Tongue (tissue), 1 donor: ENCODE measurements at regions not wholly inside any gene's neighbourhood (a gene's known extent, or its start where the extent isn't known, plus 50 kb on each side); places are given as distances from the start of the nearest gene placed in this dataset.

ENCODE experiments used
- DNase-seq: peaks from one replicate; pipeline ENCODE4 v3.0.0-alpha.2; 2015

- DNase-seq: no peak
Measured at GRCh38 chr2:5751873-5752482, 59.8 kb downstream of the SOX11 start.

- no peak for DNase-seq
Measured at GRCh38 chr2:5756272-5756671, 64.1 kb downstream of the SOX11 start.

- no peak for DNase-seq
Measured at GRCh38 chr2:5758346-5758745, 66.2 kb downstream of the SOX11 start.

- no peak for DNase-seq
Measured at GRCh38 chr2:5759949-5760348, 67.8 kb downstream of the SOX11 start.

GRCh38 chr2:5763531-5763930 is 71.3 kb downstream of the SOX11 start:
- DNase-seq: no peak

- DNase-seq: no peak
Measured at GRCh38 chr2:5764041-5764440, 71.9 kb downstream of the SOX11 start.

GRCh38 chr2:5766056-5766455 is 73.9 kb downstream of the SOX11 start:
- DNase-seq: peak; percentile 47

- DNase-seq: no peak
Measured at GRCh38 chr2:5766561-5766960, 74.4 kb downstream of the SOX11 start.

GRCh38 chr2:5777131-5777535 is 84.9 kb downstream of the SOX11 start:
- peak; percentile 65 for DNase-seq

GRCh38 chr2:5781679-5782078 is 89.5 kb downstream of the SOX11 start:
- DNase-seq: no peak

- DNase-seq: no peak
Measured at GRCh38 chr2:5782103-5782502, 89.9 kb downstream of the SOX11 start.

GRCh38 chr2:5788447-5788846 is 96.3 kb downstream of the SOX11 start:
- DNase-seq: no peak

- DNase-seq: no peak
Measured at GRCh38 chr2:5791371-5791770, 99.2 kb downstream of the SOX11 start.

- DNase-seq: no peak
Measured at GRCh38 chr2:5794012-5794411, 101.8 kb downstream of the SOX11 start.

- DNase-seq: no peak
Measured at GRCh38 chr2:5798084-5798483, 105.9 kb downstream of the SOX11 start.

- no peak for DNase-seq
Measured at GRCh38 chr2:5799348-5799747, 107.2 kb downstream of the SOX11 start.

GRCh38 chr2:5803547-5803946 is 111.4 kb downstream of the SOX11 start:
- peak; percentile 26 for DNase-seq

- peak; percentile 41 for DNase-seq
Measured at GRCh38 chr2:5818961-5819600, 126.9 kb downstream of the SOX11 start.

- DNase-seq: no peak
Measured at GRCh38 chr2:5824126-5824525, 131.9 kb downstream of the SOX11 start.

- no peak for DNase-seq
Measured at GRCh38 chr2:5825686-5826085, 133.5 kb downstream of the SOX11 start.

GRCh38 chr2:5826979-5827655 is 134.9 kb downstream of the SOX11 start:
- no peak for DNase-seq

GRCh38 chr2:5834501-5834900 is 142.3 kb downstream of the SOX11 start:
- peak; percentile 26 for DNase-seq

GRCh38 chr2:5839550-5839949 is 147.4 kb downstream of the SOX11 start:
- DNase-seq: no peak

GRCh38 chr2:5841126-5841525 is 148.9 kb downstream of the SOX11 start:
- no peak for DNase-seq
